GM18867 (cell line): ENCODE measurements at regions not wholly inside any gene's neighbourhood (a gene's known extent, or its start where the extent isn't known, plus 50 kb on each side); places are given as distances from the start of the nearest gene placed in this dataset.
"Not testable (repeated sequence)": the region's sequence is repeated elsewhere in the genome, so short reads cannot be mapped to it uniquely, and the experiment has no call there.

Experiments
- ATAC-seq: cut with Tn5 transposase; IDR thresholded peaks from one replicate; pipeline ENCODE4 v1.9.1; 2021; ENCODE audit warnings: mild to moderate bottlenecking, moderate library complexity; ENCODE audit not compliant: unreplicated experiment

DNA sequence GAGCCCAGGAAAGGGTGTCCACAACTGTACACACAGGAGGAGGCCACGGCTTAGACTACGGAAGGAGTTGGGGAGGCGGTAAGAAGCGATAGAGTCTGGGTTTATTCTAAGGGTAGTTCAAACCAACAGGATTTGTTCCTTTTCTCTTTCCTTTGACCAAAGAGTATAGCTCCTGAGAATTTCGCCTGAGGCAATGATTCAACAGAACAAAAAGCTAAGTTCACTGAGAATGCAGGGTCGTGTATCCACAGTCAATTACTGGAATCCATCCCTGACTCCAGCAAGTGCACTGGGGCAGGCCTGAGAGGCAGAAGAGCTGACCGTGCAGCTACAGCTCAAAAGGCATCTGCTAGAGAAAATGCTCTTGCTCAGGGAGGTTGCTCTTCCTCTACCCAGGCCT lies 140.9 kb downstream of the TFCP2L1 start:
- no peak for ATAC-seq

DNA sequence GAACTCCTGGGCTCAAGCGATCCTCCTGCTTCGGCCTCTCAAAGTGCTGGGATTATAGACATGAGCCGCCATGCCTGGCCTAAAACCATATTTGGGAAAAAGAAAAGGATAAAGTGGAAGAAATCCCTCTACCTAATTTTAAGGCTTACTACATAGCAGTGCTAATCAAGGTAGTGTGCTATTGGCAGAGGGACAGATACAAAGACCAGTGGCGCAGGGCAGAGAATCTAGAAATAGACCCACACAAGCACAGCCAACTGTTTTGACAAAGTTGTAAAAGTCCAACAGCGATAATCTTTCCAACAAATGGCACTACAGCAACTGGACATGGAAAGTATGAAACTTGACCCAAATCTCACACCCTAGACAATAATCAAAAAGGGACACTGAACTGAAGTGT lies 138.4 kb downstream of the TFCP2L1 start:
- ATAC-seq = no peak

DNA sequence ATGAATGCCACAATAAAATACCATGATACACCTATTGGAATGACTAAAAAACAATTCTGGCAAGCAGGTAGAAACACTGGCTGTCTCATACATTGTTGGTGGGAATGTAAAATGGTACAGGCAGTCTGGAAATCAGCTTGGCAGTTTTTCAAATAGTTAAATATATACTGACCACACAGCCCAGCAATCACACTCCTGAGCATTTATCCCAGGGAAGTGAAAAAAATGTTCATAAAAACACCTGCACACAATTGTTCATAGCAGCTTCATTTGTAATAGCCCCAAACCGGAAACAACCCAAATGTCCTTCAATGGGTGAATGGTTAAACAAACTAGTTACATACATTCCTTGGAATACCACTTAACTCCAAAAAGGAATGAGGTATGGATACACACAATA lies 137.2 kb downstream of the TFCP2L1 start:
- no peak for ATAC-seq

DNA sequence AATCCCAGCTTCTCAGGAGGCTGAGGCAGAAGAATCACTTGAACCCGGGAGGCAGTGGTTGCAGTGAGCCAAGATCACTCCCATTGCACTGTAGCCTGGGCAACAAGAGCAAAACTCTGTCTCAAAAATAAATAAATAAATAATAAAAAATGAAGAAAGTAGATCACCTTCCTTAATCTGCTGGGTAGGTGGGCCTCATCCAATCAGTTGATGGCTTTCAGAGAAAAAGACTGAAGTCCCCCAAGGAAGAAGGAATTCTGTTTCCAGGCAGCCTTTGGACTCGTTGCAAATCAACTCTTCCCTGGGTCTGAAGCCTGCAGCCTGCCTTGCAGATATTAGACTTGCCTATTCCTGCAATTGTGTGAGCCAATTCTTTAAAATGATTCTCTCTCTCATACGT lies 136.5 kb downstream of the TFCP2L1 start:
- ATAC-seq = no peak

DNA sequence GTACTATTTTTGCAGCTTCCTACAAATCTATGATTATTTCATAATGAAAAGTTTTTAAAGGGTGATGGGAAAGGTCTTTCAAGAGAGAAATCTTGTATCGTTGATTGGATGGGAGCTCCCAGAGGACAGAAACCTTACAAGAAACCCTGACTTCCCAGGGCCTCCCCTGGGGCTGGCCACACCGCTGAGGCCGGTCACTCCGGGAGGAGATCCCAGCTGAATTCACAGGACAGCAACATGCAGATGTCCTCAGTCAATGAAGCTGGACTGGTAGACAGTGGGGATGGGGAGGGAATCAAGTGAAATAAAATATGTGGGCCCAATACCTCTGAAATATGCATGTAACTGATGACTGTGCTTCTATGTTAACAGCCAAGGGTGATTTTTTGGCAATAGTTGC lies 135.6 kb downstream of the TFCP2L1 start:
- ATAC-seq = no peak

DNA sequence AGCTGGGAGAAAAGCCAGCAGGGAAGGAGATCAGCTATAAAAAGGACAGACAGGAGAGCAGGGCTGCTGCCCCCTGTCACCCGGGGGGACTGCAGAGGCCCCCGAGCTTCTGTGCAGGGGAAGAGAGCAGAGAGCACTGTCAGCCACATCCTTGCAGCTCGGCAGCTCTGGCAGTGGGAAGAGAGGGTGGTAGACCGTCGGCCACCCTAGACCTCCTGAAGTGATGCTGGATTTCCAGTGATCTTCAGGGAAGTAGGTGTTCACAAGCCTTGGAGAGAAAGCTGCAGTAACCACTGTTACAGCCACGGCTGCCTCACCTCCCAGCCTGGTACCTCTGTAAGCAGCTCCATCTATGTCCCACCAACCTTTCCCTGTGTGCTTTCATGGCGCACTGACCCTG lies 134.9 kb downstream of the TFCP2L1 start:
- ATAC-seq = no peak

DNA sequence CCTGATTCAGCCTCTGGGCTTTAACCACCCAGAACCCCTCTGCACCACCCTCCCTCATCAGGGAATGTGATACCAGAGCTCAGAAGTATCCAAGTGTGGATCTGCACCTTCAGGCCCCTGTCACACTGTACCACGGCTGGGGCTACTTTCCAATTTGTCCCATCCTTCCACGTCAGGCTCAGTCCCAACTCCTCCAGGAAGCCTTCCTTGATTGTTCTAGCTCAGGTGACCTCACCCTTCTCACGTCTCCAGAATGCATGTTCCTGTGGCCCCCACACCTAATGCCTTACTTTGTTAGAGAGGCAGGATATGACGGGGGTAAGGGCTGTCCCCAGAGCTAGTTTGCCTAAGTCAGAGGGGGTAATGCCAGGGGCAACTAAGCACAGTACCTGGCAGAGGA lies 134.3 kb downstream of the TFCP2L1 start:
- no peak for ATAC-seq

DNA sequence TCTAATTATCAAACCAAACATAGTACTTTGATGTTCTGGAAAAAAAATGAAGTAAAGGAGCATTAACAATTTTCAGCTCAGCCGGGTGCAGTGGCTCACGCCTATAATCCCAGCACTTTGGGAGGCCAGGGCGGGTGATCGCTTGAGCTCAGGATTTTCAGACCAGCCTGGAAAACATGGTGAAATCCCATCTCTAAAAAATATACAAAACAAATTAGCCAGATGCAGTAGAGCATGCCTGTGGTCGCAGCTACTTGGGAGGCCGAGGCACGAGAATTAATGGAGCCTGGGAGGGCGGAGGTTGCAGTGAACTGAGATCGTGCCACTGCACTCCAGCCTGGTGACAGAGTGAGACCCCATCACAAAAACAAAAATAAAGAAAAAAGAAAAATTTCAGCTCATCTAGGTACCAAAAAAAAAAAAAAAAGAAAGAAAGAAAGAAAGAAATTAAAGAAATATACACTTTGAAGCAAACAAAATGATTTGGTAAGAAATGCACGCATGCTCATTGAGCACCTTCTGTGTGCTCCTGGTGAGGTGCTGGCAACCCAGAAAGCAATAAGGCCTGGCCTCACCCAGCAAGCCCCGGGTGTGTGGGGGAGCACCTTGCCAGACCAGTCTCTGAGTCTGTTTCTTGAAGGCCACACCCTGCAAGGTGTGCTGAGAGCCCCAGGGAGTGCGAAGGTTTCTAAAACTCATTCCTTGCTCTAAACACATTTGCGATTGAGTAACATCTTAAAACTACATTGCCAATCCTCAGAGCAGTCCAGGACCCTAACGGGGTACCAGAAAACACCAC lies 133.5 kb downstream of the TFCP2L1 start:
- ATAC-seq = no peak

DNA sequence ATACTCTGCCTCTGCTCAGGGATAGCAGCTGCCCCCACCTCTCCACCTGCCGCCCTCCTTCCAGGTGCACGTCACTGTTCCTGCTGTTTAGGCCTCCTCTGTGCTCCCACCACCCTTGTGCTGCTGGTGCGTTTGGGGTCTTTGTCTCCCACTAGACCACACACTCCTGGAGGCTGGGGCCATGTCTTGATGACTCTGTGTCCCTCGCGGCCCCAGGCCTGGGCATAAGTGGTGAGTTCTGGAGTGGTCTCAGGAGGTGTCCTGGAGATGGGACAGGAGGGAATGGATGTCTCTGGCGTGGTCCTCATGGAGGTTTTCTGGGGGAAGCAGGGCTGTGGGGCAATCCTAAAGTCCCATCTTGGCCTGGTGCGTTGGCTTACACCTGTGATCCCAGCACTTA lies 132.1 kb downstream of the TFCP2L1 start:
- no peak for ATAC-seq

DNA sequence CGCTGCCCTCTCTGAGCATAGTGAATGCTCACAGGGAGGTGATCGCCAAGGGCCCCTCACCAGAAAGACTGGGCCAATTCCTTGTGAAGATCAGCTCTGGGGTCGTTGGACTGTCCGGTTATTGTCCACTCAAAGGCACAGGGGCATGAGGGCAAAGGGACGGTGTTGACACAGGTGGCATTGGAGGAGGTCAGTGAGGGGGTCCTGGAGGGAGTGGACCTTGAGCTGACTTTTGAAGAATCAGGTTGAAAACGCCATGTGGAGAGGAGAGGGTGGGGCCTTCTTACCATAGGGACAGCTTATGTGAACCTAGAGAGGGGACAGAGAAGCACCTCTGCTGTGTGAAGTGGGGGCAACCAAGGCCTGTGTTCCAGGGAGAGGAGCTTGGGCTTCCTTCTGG lies 131.5 kb downstream of the TFCP2L1 start:
- no peak for ATAC-seq

DNA sequence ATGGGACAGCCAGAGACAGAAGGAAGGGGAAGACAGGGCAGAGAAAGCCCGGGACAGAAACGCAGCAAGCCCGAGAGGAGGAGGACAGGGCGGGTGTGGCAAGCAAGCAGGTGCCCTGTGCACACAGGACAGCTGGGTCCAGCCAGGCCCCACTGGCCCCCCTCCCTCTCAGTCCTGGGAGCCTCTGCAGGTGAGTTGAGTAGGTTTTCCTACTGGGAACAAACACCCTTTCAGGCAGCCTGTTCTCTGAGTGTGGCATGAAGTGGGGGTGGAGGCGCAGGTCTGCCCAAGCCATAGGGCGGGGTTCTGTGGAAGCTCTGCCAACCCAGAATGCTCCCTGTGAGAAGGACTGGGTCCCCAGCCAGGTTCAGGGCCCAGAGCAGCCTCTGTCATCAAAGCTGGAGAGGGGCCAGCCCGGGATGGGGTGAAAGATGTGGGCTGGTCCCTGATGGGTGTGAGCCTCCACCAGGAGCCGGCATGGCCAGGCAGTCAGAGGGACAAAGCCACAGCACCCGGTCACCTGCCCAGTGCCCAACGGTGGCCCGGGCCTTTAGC lies 129.4 kb downstream of the TFCP2L1 start:
- ATAC-seq = no peak

DNA sequence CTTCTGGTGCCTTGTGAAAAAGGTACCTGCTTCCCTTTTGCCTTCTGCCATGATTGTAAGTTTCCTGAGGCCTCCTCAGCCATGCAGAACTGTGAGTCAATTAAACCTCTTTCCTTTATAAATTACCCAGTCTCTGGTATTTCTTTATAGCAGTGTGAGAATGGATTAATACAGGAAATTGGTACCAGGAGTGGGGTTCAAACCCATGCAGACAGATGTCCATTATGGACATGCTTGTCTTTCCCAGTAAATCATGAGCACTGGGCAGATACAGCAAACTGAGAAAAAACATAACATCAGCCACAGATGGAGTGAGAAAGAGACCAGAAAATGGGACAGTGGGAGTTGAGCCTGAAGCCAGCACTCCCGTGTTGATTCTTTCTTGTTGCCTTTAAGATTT lies 127.5 kb downstream of the TFCP2L1 start:
- not testable (repeated sequence) for ATAC-seq

DNA sequence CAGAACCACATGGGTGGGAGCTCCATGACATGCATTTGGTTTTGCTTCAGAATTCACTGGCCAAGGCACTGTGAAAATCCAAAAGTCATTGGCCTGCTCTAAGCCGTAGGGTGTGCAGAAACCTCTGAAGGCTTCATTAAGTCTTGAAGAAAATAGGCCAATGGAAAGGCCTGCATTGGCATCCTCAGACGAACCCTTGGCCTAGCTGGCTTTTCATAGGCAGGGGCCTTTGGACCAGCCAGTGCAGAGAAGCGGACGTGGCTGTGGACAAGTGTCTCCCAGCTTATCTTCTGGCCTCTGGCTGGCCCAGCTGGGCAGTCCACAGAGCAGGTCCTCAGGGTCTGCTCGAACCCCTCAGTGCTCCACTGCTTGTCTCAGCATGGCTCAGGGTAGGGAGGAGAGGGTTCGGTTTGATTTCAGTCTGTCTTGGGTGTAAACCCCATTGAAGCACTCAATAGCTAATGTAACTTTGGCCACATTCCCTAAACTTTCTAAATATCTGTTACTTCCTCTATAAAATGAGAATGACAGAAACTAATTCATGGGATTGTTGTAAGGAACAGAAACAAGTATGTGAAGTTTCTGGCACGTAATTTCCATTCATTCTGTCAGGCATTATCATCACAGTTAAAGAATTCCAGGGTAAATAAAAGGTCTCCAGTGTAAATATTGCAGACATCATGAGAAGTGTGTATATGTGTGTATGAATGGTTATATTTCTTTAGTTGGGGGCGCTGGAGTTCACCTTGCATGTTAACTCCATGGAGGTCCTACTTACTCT lies 125.5 kb downstream of the TFCP2L1 start:
- ATAC-seq = no peak

DNA sequence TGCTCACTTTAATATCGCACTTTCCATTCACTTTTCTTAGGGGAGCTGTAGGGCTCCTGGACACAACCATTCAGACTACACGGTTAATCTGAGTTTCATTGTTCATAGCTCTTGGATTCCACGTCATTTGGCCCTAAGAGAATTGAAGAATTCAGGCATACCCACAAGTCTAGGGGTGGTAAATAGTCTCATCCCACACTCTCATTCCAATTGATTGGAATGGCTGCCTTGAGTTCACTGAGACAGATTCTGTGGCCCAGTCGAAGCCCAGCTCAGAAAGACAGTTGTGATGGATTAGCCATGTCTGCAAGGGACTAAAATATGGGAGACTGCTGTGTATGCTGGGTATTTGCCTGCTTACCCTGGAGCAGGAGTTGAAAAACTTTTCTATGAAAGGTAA lies 124.6 kb downstream of the TFCP2L1 start:
- no peak for ATAC-seq

DNA sequence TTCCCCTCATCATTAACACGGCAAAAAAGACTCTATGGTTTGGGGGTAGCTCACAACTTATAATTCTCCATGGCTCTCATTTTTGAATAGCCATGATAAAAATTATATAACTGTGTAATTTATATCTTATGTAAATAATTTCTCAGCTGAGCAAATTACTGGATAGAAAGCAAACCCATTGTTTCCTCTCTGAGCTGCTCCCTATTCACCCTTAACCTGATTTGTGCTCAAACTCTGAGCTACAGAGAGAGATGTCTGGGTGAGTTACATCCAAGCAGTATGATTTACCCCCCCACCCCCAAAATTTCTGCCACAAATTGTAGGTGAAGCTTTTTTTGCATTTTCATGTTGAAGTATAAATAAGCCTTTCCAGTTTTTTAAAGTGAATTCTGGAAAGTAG lies 123.7 kb downstream of the TFCP2L1 start:
- no peak for ATAC-seq

DNA sequence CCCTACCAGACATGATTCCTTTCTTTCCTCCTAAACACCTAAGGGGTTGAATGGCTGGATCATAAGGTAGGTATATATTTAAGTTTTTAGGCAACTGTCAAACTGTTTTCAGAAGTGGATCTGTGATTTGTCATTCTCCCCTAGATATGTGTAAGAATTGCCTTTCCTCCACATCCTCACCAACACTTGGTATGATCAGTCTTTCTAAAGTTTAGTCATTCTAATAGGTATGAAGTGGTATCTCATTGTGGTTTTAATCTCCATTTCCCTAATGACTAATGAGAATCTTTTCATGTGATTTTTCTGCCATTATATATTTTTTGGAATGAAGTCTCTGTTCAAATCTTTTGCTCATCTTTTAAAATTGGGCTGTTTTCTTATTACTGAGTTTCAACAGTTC lies 122.1 kb downstream of the TFCP2L1 start:
- no peak for ATAC-seq

DNA sequence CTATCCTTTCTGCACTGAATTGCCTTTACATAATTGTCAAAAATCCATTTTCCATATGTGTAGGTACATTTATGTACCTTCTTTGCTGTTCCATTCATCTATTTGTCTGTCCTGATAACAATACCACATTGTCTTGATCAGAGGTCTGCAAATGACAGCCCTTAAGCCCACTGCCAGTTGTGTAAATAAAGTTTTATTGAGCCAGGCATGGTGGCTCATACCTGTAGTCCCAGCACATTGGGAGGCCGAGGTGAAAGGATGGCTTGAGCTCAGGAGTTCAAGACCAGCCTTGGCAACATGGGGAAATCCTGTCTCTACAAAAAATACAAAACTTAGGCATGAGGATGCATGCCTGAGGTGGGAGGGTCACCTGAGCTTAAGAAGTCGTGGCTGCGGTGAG lies 121.0 kb downstream of the TFCP2L1 start:
- no peak for ATAC-seq

DNA sequence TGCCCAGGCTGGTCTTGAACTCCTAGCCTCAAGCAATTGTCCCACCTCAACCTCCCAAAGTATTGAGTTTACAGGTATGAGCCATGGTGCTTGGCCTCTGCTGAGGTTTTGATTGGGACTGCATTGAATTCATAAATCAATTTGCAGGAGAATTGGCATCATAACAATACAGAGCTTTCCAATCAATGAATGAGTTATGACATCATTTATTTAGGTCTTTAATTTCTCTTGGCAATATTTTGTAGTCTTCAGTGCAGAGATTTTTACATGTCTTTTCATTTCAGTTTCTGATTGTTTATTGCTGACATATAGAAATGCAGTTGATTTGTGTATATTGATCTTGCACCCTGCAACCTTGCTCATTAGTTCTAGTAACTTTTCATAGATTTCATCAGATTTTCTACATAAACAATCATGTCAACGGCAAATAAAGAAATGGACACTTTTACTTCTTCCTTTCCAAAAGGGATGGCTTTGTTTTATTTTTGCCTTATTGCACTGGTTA lies 119.9 kb downstream of the TFCP2L1 start:
- ATAC-seq = no peak
